HFFc6 (cell line): ENCODE measurements at regions not wholly inside any gene's neighbourhood (a gene's known extent, or its start where the extent isn't known, plus 50 kb on each side); places are given as distances from the start of the nearest gene placed in this dataset.

Experiments used
- DNase-seq: peaks from one replicate; pipeline ENCODE4 v3.0.0-alpha.2; 2018
- H3K27ac Mint-ChIP-seq: 2 replicates; pipeline ENCODE4 v1.8.0; 2020; ENCODE audit warnings: mild to moderate bottlenecking, mixed read lengths
- H3K27me3 Mint-ChIP-seq: 2 replicates; pipeline ENCODE4 v1.8.0; 2021; ENCODE audit warnings: mild to moderate bottlenecking, moderate library complexity, mixed read lengths; ENCODE audit not compliant: insufficient read depth
- H3K36me3 Mint-ChIP-seq: 2 replicates; pipeline ENCODE4 v1.8.0; 2021; ENCODE audit warnings: low read depth, mixed read lengths
- H3K4me1 Mint-ChIP-seq: 2 replicates; pipeline ENCODE4 v1.8.0; 2020; ENCODE audit warnings: low read depth, mixed read lengths
- H3K4me3 Mint-ChIP-seq: 2 replicates; pipeline ENCODE4 v1.8.0; 2020; ENCODE audit warnings: mild to moderate bottlenecking, moderate library complexity, mixed read lengths
- H3K9me3 Mint-ChIP-seq: 2 replicates; pipeline ENCODE4 v1.8.0; 2020; ENCODE audit warnings: mild to moderate bottlenecking, mixed read lengths
- CTCF ChIP-seq: fragments of 200-600 bp; sonication (generic); IDR thresholded peaks from 2 replicates; pipeline ENCODE4 v1.5.0; 2021; ENCODE audit warnings: antibody characterized with exemption, mild to moderate bottlenecking

DNA sequence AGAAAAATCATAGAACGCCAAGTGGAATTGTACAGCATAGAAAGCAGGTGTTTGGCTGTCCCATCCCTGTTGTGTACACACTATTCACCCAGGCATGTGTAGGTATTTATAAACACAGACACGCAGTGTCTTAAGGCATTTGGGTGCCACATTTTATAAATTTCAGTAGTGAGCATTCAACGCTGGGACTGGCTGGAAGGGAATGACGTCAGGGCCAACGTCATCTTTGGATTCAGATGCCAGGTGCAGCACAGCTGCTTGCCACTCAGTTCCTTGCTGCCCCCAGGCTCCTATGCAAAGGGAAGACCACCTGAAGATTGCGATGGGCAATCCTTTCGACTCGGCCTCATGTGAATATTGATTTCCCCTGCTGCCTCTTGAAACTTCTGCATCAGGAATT, 461.7 kb upstream of the SOX11 start:
- no peak for TF ChIP-seq CTCF
- no peak for DNase-seq
- Mint-ChIP-seq H3K9me3 (peaks cover 48% of the 10 kb centered on the region), H3K4me1 (no peaks in the 10 kb centered on the region), H3K4me3 (no peak overlapping the region), H3K27me3 (no peaks in the 10 kb centered on the region; the same call in 1 of the 2 replicates), H3K36me3 (no peaks in the 10 kb centered on the region; the same call in 1 of the 2 replicates), H3K27ac (no peak overlapping the region)

GRCh38 chr2:5230855-5231254, 461.3 kb upstream of the SOX11 start:
- Mint-ChIP-seq H3K4me3 (no peak overlapping the region), H3K9me3 (peaks cover 47% of the 10 kb centered on the region), H3K27me3 (no peaks in the 10 kb centered on the region; the same call in 1 of the 2 replicates), H3K4me1 (no peaks in the 10 kb centered on the region), H3K27ac (no peak overlapping the region), H3K36me3 (no peaks in the 10 kb centered on the region; the same call in 1 of the 2 replicates)
- TF ChIP-seq CTCF, result no peak
- no peak for DNase-seq

DNA sequence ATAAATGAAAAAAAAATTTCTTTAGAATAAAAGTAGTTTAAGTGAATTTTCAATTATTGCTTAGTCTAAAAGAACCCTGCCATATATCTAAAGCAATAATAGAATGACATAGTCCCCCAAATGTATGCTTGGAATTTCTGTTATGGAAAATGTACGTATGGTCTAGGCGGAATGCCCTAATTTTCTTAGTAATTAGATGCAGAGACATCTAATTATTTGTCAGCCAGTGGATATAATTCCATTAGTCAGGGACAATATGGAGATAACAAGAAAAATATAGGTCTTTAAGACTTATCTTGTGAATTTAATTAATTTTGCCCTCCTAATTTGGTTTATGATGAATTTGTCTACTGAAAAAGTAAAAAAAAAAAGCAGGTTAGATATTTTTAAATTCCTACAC, 460.9 kb upstream of the SOX11 start:
- no peak for TF ChIP-seq CTCF
- no peak overlapping the region for H3K4me3 Mint-ChIP-seq
- no peak for DNase-seq
- H3K27me3 Mint-ChIP-seq, result no peaks in the 10 kb centered on the region; the same call in 1 of the 2 replicates
- peaks cover 49% of the 10 kb centered on the region for H3K9me3 Mint-ChIP-seq
- no peaks in the 10 kb centered on the region for H3K4me1 Mint-ChIP-seq
- no peaks in the 10 kb centered on the region; the same call in 1 of the 2 replicates for H3K36me3 Mint-ChIP-seq
- H3K27ac Mint-ChIP-seq, result no peak overlapping the region

DNA sequence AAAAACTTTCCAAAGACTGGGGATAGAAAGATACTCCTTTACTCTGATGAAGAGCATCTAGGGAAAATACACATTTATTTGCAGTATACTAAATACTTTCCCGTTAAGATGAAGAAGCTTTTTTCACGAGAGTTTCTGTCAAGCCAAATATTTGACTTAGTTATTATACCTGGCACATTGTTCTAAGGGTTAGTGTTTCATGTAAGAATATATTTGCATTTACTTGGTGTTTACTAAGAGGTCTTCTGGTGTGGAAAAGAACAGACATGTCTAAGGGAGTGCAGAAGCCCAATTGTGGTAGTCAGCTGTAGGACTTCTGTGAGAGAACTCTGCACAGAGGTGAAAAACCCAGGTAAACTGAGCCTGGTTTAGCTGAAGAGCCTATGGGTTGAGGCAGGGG, 457.6 kb upstream of the SOX11 start:
- H3K9me3 Mint-ChIP-seq, result peaks cover 44% of the 10 kb centered on the region
- TF ChIP-seq CTCF, result no peak
- no peaks in the 10 kb centered on the region for H3K4me1 Mint-ChIP-seq
- H3K4me3 Mint-ChIP-seq, result no peak overlapping the region
- no peak overlapping the region for H3K27ac Mint-ChIP-seq
- no peaks in the 10 kb centered on the region for H3K27me3 Mint-ChIP-seq
- H3K36me3 Mint-ChIP-seq, result no peaks in the 10 kb centered on the region; the same call in 1 of the 2 replicates
- DNase-seq, result no peak

GRCh38 chr2:5235701-5236100, 456.5 kb upstream of the SOX11 start:
- Mint-ChIP-seq H3K36me3 (no peaks in the 10 kb centered on the region; the same call in 1 of the 2 replicates), H3K27me3 (no peaks in the 10 kb centered on the region), H3K4me3 (no peak overlapping the region), H3K27ac (no peak overlapping the region), H3K9me3 (peaks cover 46% of the 10 kb centered on the region), H3K4me1 (no peaks in the 10 kb centered on the region)
- no peak for TF ChIP-seq CTCF
- DNase-seq, result no peak

DNA sequence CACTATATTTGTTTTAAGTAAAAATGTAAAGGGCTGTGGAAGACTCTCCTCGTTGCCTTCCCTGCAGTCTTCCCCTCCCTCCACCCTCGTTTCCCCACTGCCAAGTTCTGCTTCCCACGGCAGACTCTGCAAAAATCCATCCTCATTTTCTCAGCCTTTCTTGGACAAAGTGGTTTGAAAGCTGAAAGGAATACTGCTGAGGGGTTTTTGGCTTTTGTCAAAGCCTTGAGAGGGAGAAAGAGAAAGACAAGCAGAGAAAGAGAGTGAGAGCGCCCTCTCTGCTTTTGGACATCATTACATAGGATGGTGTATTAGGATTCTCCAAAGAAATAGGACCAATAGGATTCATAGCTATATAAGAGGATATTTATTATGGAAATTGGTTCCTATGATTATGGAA, 455.9 kb upstream of the SOX11 start:
- Mint-ChIP-seq H3K4me3 (no peak overlapping the region), H3K36me3 (no peaks in the 10 kb centered on the region; the same call in 1 of the 2 replicates), H3K27ac (no peak overlapping the region), H3K4me1 (no peaks in the 10 kb centered on the region), H3K27me3 (no peaks in the 10 kb centered on the region), H3K9me3 (peaks cover 46% of the 10 kb centered on the region)
- no peak for TF ChIP-seq CTCF
- no peak for DNase-seq
